Loucy (cell line): ENCODE measurements at regions not wholly inside any gene's neighbourhood (a gene's known extent, or its start where the extent isn't known, plus 50 kb on each side); places are given as distances from the start of the nearest gene placed in this dataset.

Source experiments
- H2AFZ ChIP-seq: fragments of 200-600 bp; sonication (generic); 2 replicates; pipeline ENCODE4 v1.6.0; 2016; ENCODE audit warnings: antibody characterized with exemption, mild to moderate bottlenecking, low read length, moderate library complexity
- H3F3A ChIP-seq: fragments of 200-600 bp; 2 replicates; pipeline ENCODE4 v1.6.0; 2016; ENCODE audit warnings: antibody characterized with exemption, low read depth, mild to moderate bottlenecking
- H3K27me3 ChIP-seq: fragments of 200-600 bp; sonication (generic); 2 replicates; pipeline ENCODE4 v1.6.1; 2014; ENCODE audit warnings: low read length, mild to moderate bottlenecking; ENCODE audit not compliant: insufficient read depth, poor library complexity, severe bottlenecking
- H3K36me3 ChIP-seq: fragments of 200-600 bp; sonication (generic); 2 replicates; pipeline ENCODE4 v1.6.1; 2016; ENCODE audit warnings: low read length; ENCODE audit not compliant: insufficient read depth
- H3K4me1 ChIP-seq: fragments of 200-600 bp; sonication (generic); 2 replicates; pipeline ENCODE4 v1.5.1; 2014; ENCODE audit warnings: low read length, mild to moderate bottlenecking; ENCODE audit not compliant: insufficient read depth, poor library complexity, severe bottlenecking
- H3K4me2 ChIP-seq: fragments of 200-600 bp; sonication (generic); 2 replicates; pipeline ENCODE4 v1.6.0; 2014; ENCODE audit warnings: antibody characterized with exemption, low read length, low read depth, mild to moderate bottlenecking; ENCODE audit not compliant: poor library complexity, severe bottlenecking
- H3K4me3 ChIP-seq: fragments of 200-600 bp; sonication (generic); 2 replicates; pipeline ENCODE4 v1.5.1; 2014; ENCODE audit warnings: low read length, mild to moderate bottlenecking, mixed read lengths; ENCODE audit not compliant: poor library complexity, severe bottlenecking
- H3K79me2 ChIP-seq: fragments of 200-600 bp; sonication (generic); 2 replicates; pipeline ENCODE4 v1.6.1; 2014; ENCODE audit warnings: low read length; ENCODE audit not compliant: insufficient read depth
- H3K9ac ChIP-seq: fragments of 200-600 bp; sonication (generic); 2 replicates; pipeline ENCODE4 v1.6.0; 2014; ENCODE audit warnings: mild to moderate bottlenecking, low read depth, low read length, moderate library complexity; ENCODE audit not compliant: poor library complexity, severe bottlenecking
- H3K9me2 ChIP-seq: fragments of 200-600 bp; sonication (generic); replicated peaks from 2 replicates; pipeline ENCODE4 v1.6.1; 2016; ENCODE audit warnings: low read depth, low read length, mixed read lengths
- H3K9me3 ChIP-seq: fragments of 200-600 bp; sonication (generic); 2 replicates; pipeline ENCODE4 v1.6.1; 2014; ENCODE audit warnings: mild to moderate bottlenecking, antibody characterized with exemption, low read length, low read depth; ENCODE audit not compliant: insufficient read depth
- H4K20me1 ChIP-seq: fragments of 200-600 bp; sonication (generic); 2 replicates; pipeline ENCODE4 v1.6.0; 2014; ENCODE audit warnings: antibody characterized with exemption, low read length, mild to moderate bottlenecking; ENCODE audit not compliant: insufficient read depth, poor library complexity, severe bottlenecking
- EZH2phosphoT487 ChIP-seq: fragments of 200-600 bp; IDR thresholded peaks from 2 replicates; pipeline ENCODE4 v1.6.1; 2018; ENCODE audit warnings: antibody characterized with exemption, mild to moderate bottlenecking, moderate library complexity, borderline replicate concordance
- TF ChIP-seq, protein P1 (sequence below): fragments of 200-600 bp; sonication (generic); conservative IDR thresholded peaks from 2 replicates; pipeline ENCODE4 v1.5.1; 2014; ENCODE audit warnings: mild to moderate bottlenecking, antibody characterized with exemption, low read length

DNA sequence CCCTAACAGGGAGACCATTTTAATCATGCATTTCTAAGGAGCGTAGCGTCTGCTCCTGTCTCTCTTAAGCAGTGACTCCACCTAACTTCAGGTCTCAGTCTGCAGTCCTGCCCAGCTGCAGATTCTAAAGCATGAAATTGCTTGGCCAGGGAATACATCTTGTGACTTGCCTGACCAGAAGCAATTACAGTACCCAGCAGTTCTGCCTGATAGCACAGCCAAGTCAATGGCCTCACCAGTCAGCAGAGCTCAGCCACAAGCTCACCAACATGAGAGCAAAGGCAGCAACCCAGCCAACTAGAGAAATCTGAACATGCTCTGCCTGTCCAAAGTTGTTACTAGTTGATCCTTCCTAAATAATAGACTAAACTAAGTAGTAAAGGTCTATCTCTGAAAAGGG is 2011.9 kb upstream of the PCDH10 start:
- Histone ChIP-seq H3K27me3 (no peaks in the 10 kb centered on the region), H3K36me3 (no peaks in the 10 kb centered on the region), H3K4me3 (no peak overlapping the region), H4K20me1 (no peaks in the 10 kb centered on the region), H3K9ac (no peak overlapping the region), H3K4me1 (no peaks in the 10 kb centered on the region), H3K4me2 (no peak overlapping the region), H3K79me2 (no peaks in the 10 kb centered on the region), H3K9me2 (no peaks in the 10 kb centered on the region), H3K9me3 (no peaks in the 10 kb centered on the region), H3F3A (no peaks in the 10 kb centered on the region), H2AFZ (no peak overlapping the region)
- TF ChIP-seq, protein P1, sequence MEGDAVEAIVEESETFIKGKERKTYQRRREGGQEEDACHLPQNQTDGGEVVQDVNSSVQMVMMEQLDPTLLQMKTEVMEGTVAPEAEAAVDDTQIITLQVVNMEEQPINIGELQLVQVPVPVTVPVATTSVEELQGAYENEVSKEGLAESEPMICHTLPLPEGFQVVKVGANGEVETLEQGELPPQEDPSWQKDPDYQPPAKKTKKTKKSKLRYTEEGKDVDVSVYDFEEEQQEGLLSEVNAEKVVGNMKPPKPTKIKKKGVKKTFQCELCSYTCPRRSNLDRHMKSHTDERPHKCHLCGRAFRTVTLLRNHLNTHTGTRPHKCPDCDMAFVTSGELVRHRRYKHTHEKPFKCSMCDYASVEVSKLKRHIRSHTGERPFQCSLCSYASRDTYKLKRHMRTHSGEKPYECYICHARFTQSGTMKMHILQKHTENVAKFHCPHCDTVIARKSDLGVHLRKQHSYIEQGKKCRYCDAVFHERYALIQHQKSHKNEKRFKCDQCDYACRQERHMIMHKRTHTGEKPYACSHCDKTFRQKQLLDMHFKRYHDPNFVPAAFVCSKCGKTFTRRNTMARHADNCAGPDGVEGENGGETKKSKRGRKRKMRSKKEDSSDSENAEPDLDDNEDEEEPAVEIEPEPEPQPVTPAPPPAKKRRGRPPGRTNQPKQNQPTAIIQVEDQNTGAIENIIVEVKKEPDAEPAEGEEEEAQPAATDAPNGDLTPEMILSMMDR = no peak
- no peak for TF ChIP-seq EZH2phosphoT487

DNA sequence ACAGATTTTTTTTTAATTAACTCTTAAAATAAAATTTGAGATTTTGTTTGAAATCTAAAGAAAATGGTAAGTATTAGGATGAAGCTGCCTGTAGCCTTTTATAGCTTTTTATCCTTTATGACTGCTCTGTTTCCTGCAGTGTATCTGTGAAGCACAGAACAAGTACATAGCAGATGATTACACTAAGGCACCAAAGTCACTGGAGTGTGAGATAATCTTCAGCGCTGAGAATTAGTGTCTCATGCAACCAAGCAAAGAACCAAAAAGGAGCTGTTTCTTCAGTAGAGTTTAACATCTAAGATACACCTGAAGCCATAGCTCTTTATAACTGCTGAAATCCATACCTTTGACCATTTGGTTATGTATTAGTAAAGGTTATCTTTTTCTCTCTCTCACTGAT is 1989.8 kb upstream of the PCDH10 start:
- TF ChIP-seq, protein P1 = no peak
- no peak for TF ChIP-seq EZH2phosphoT487
- peak overlapping the region; percentile 2 for H3K4me2 ChIP-seq
- H3K9ac ChIP-seq = no peak overlapping the region
- no peaks in the 10 kb centered on the region for H4K20me1 ChIP-seq
- H3K9me2 ChIP-seq = no peaks in the 10 kb centered on the region
- H3K79me2 ChIP-seq = no peaks in the 10 kb centered on the region
- H3K4me1 ChIP-seq = no peaks in the 10 kb centered on the region
- no peaks in the 10 kb centered on the region for H3K27me3 ChIP-seq
- H2AFZ ChIP-seq = no peak overlapping the region
- H3K36me3 ChIP-seq = no peaks in the 10 kb centered on the region
- H3K4me3 ChIP-seq = no peak overlapping the region
- no peaks in the 10 kb centered on the region for H3F3A ChIP-seq
- no peaks in the 10 kb centered on the region for H3K9me3 ChIP-seq

DNA sequence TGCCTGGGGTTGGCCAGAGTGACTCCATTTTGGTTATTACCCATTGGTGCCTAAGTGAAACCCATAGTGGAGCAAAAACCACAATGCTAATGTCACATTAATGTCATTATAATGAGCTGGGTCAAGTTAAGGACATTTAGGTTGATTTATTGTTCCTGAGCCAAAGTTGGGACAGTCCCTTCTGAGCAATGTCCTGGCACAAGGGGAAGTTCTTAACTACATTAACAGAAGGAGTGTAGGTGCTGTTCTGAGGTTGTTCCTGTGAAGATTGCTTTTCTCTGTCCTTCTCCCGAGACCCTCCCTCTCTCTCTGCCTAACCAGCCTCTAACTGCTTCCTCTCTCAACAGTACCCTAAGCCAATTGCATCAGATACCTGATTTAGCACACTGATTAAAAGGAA is 1956.8 kb upstream of the PCDH10 start:
- TF ChIP-seq, protein P1 = no peak
- no peak for TF ChIP-seq EZH2phosphoT487
- peaks cover 5% of the 10 kb centered on the region; the same call in 1 of the 2 replicates for H3K9me3 ChIP-seq
- no peak overlapping the region for H2AFZ ChIP-seq
- no peaks in the 10 kb centered on the region for H3K9me2 ChIP-seq
- H3K9ac ChIP-seq = no peak overlapping the region
- H3K4me3 ChIP-seq = no peak overlapping the region
- H3K4me2 ChIP-seq = no peak overlapping the region
- H3K79me2 ChIP-seq = no peaks in the 10 kb centered on the region
- no peaks in the 10 kb centered on the region for H3F3A ChIP-seq
- H4K20me1 ChIP-seq = no peaks in the 10 kb centered on the region
- H3K4me1 ChIP-seq = no peaks in the 10 kb centered on the region
- no peaks in the 10 kb centered on the region for H3K27me3 ChIP-seq
- H3K36me3 ChIP-seq = no peaks in the 10 kb centered on the region
